ENCODE measurements at regions not wholly inside any gene's neighbourhood (a gene's known extent, or its start where the extent isn't known, plus 50 kb on each side); places are given as distances from the start of the nearest gene placed in this dataset.

- TF ChIP-seq ZFP3 (CRISPR knock-in tag; IDR thresholded peaks at IDR 0.05) (no peak), TCF4 (CRISPR knock-in tag; IDR thresholded peaks at IDR 0.05; ENCODE audit: borderline replicate concordance) (no peak), PATZ1 (CRISPR knock-in tag; IDR thresholded peaks at IDR 0.05; ENCODE audit: borderline replicate concordance) (no peak)
Measured at GRCh38 chr18:2169656-2170055, 401.6 kb downstream of the METTL4 start (continued).

- ATAC-seq = no peak
Measured at GRCh38 chr18:2171840-2172625, 399.3 kb downstream of the METTL4 start.

More at GRCh38 chr18:2171840-2172625, 399.3 kb downstream of the METTL4 start:
- TF ChIP-seq ZNF565 (CRISPR knock-in tag; conservative IDR thresholded peaks at IDR 0.05; ENCODE audit: low read depth) = no peak
- no peak for TF ChIP-seq TCF4 (CRISPR knock-in tag; IDR thresholded peaks at IDR 0.05; ENCODE audit: borderline replicate concordance)
- no peak for TF ChIP-seq CSDC2 (CRISPR knock-in tag; IDR thresholded peaks at IDR 0.05)
- no peak for TF ChIP-seq ZFP30 (CRISPR knock-in tag; IDR thresholded peaks at IDR 0.05)
- TF ChIP-seq RARB (CRISPR knock-in tag; IDR thresholded peaks at IDR 0.05) = no peak
- TF ChIP-seq ZNF8 (CRISPR knock-in tag; IDR thresholded peaks at IDR 0.05) = no peak
- no peak for TF ChIP-seq ESRRG (CRISPR knock-in tag; IDR thresholded peaks at IDR 0.05)
- no peak for TF ChIP-seq CSRNP3 (CRISPR knock-in tag; IDR thresholded peaks at IDR 0.05)
- TF ChIP-seq POU6F1 (CRISPR knock-in tag; IDR thresholded peaks at IDR 0.05; ENCODE audit: borderline replicate concordance, low read depth) = no peak
- TF ChIP-seq TOX (CRISPR knock-in tag; IDR thresholded peaks at IDR 0.05; ENCODE audit: borderline replicate concordance) = no peak
- TF ChIP-seq GLIS3 (CRISPR knock-in tag; IDR thresholded peaks at IDR 0.05) = no peak
- TF ChIP-seq ZNF70 (CRISPR knock-in tag; IDR thresholded peaks at IDR 0.05) = no peak
- TF ChIP-seq ZFP3 (CRISPR knock-in tag; IDR thresholded peaks at IDR 0.05) = no peak
- no peak for TF ChIP-seq OSR1 (CRISPR knock-in tag; IDR thresholded peaks at IDR 0.05)
- TF ChIP-seq ARNTL (CRISPR knock-in tag; IDR thresholded peaks at IDR 0.05; ENCODE audit: borderline replicate concordance, low read depth) = no peak
- TF ChIP-seq ZC3H10 (CRISPR knock-in tag; IDR thresholded peaks at IDR 0.05) = no peak
- no peak for TF ChIP-seq PATZ1 (CRISPR knock-in tag; IDR thresholded peaks at IDR 0.05; ENCODE audit: borderline replicate concordance)
- no peak for TF ChIP-seq SNAI2 (CRISPR knock-in tag; IDR thresholded peaks at IDR 0.05)
- no peak for TF ChIP-seq TSHZ2 (CRISPR knock-in tag; IDR thresholded peaks at IDR 0.05)
- TF ChIP-seq ISL1 (CRISPR knock-in tag; IDR thresholded peaks at IDR 0.05) = no peak

Measured in SK-N-SH treated with all-trans-retinoic acid at 6 μM for 48 hours (cell line).